Thyroid gland (tissue), 4 donors: ENCODE measurements at regions not wholly inside any gene's neighbourhood (a gene's known extent, or its start where the extent isn't known, plus 50 kb on each side); places are given as distances from the start of the nearest gene placed in this dataset.

ENCODE experiments used
- DNase-seq, 2 donors: peaks; one replicate each; pipeline ENCODE4 v3.0.0-alpha.2; 2019
- H3K27ac ChIP-seq, 3 donors: fragments of 200-600 bp; sonication (generic); 1 replicate in 2 of 3; 2 replicates in 1 of 3; pipeline ENCODE4 v1.5.1; 2016 to 2019; ENCODE audit warnings: mild to moderate bottlenecking in 1 of 3, moderate library complexity in 1 of 3
- H3K27me3 ChIP-seq: fragments of 200-600 bp; sonication (generic); one replicate; pipeline ENCODE4 v1.5.1; 2019
- H3K36me3 ChIP-seq, 2 donors: fragments of 200-600 bp; sonication (generic); one replicate each; pipeline ENCODE4 v1.5.1; 2016 to 2019
- H3K4me1 ChIP-seq, 2 donors: fragments of 200-600 bp; sonication (generic); one replicate each; pipeline ENCODE4 v1.5.1; 2017 to 2019
- H3K4me3 ChIP-seq, 3 donors: fragments of 200-600 bp; sonication (generic); replicated peaks in 1 of 3; 1 replicate in 2 of 3; 2 replicates in 1 of 3; pipeline ENCODE4 v1.5.1; 2016; ENCODE audit warnings: mild to moderate bottlenecking in 1 of 3
- H3K9me3 ChIP-seq: fragments of 200-600 bp; sonication (generic); one replicate; pipeline ENCODE4 v1.5.1; 2017
- POLR2A ChIP-seq, 2 donors: fragments of 450-650 bp; IDR thresholded peaks; one replicate each; pipeline ENCODE4 v1.6.1; 2017; ENCODE audit warnings: antibody characterized with exemption in 2 of 2, mild to moderate bottlenecking in 2 of 2, moderate library complexity in 1 of 2
- WGBS, 2 donors: methylation state at CpG; one replicate each; pipeline ENCODE4 v1.1.5; 2017; 5-methylcytosine and 5-hydroxymethylcytosine counted together
- intact Hi-C: fragments of 100-400 bp; cut with DNase I; formaldehyde crosslinking; loops from one replicate; pipeline ENCODE4 v1.15.1; 2023
- TF ChIP-seq, protein P1 (sequence below), 6 experiments: fragments of 200-600 bp in 3 of 6; fragments of 450-650 bp in 3 of 6; sonication (generic) in 3 of 6; IDR thresholded peaks; one replicate each; pipeline ENCODE4 v1.5.1; 2016 to 2019; ENCODE audit warnings: antibody characterized with exemption in 6 of 6, mild to moderate bottlenecking in 2 of 6, inconsistent platforms in 1 of 6, moderate library complexity in 1 of 6

DNA sequence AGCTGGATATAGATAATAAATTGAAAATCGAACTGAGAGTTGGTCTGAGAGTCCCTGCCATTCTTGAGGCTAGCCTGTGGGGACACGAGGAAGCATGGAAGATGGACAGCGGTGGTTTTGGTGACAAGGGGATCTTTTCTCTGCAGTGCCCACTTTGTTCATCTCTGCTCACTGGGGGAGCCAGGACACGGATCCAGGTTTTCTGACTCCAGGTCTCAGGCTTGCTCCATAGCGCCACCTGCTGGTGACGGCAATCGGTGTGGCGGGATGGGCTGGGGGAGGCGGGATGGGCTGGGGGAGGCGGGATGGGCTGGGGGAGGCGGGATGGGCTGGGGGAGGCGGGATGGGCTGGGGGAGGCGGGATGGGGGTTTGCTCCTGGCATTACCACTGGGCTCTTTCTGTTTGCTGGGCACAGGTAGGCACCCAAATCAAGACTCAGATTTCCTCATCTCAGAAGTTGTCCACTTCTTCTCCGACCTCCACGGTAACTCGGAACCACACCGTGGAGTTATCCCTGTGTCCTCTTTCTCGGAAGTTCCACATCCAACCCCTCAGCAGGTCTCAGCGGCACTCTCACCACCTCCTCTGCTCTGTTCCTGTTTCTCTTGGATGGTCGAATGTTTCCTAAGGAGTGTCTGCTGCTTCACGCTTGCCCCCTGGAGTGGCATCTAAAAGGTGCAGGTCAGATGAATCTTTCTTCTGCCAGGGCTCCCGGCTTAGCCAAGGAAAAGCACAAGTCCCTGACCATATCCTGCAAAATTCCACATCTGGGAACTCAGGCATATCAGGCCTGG, 142.4 kb downstream of the CYLD start:
- no peaks in the 10 kb centered on the region for H3K4me1 ChIP-seq
- no peaks in the 10 kb centered on the region for H3K9me3 ChIP-seq
- 63 to 76% methylated on average over 13 to 18 of the region's 22 CpGs for WGBS, 2 donors
- intact Hi-C loops: no loop called here
- no peak overlapping the region for H3K4me3 ChIP-seq
- TF ChIP-seq, protein P1, sequence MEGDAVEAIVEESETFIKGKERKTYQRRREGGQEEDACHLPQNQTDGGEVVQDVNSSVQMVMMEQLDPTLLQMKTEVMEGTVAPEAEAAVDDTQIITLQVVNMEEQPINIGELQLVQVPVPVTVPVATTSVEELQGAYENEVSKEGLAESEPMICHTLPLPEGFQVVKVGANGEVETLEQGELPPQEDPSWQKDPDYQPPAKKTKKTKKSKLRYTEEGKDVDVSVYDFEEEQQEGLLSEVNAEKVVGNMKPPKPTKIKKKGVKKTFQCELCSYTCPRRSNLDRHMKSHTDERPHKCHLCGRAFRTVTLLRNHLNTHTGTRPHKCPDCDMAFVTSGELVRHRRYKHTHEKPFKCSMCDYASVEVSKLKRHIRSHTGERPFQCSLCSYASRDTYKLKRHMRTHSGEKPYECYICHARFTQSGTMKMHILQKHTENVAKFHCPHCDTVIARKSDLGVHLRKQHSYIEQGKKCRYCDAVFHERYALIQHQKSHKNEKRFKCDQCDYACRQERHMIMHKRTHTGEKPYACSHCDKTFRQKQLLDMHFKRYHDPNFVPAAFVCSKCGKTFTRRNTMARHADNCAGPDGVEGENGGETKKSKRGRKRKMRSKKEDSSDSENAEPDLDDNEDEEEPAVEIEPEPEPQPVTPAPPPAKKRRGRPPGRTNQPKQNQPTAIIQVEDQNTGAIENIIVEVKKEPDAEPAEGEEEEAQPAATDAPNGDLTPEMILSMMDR (IDR thresholded peaks at IDR 0.05): peak in 1 of 6 experiments; percentile 25
- no peak for TF ChIP-seq POLR2A (IDR thresholded peaks at IDR 0.05)
- H3K27ac ChIP-seq: no peak overlapping the region
- DNase-seq: no peak
- H3K36me3 ChIP-seq: no peaks in the 10 kb centered on the region
- no peaks in the 10 kb centered on the region for H3K27me3 ChIP-seq

DNA sequence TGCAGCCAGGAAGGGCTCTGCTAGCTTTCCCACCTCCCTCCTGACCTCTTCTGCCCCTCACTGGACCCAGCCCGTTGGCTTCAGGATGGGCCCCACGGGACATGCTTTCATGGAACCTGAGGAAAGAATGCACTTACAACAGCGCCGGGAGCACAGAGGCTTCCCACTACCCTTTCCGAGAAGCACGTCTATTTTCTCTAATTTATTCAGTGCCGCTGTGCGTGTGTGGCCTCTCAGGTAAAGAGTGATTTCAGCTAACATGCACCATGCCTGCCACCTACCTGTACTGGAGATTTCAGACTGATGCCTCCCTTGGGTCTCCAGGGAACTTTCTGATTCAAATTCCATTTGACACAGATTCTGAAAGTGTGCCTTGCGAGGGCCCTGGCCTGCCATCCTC, 140.1 kb downstream of the CYLD start:
- DNase-seq: no peak
- Histone ChIP-seq H3K4me3 (no peak overlapping the region), H3K36me3 (no peaks in the 10 kb centered on the region), H3K27ac (no peak overlapping the region), H3K27me3 (no peaks in the 10 kb centered on the region), H3K9me3 (no peaks in the 10 kb centered on the region), H3K4me1 (no peaks in the 10 kb centered on the region)
- no peak for TF ChIP-seq POLR2A (IDR thresholded peaks at IDR 0.05)
- TF ChIP-seq, protein P1 (IDR thresholded peaks at IDR 0.05): no peak
- 75% methylated on average over 9 of the region's 9 CpGs for WGBS, 2 donors
- intact Hi-C loops: no loop called here

DNA sequence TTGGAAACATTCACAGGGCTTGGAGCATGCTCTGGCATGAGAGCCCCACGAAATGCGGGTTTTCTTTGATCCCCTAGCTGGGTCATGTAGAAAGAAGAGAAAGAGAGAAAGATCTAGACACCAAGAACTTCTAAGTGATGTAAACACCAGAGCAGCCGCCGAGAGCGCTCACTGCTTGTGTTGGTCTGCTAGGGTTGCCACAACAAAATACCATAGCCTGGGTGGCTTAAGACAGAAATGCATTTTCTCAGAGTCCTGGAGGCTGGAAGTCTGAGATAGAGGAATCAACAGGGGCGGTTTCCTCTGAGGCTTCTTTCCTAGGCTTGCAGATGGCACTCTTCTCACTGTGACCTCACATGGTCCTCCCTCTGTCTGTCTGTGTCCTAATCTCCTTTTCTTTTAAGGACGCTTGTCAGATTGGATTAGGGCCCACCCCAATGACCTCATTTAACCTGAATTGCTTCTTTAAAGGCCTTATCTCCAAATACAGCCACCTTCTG, 139.5 kb downstream of the CYLD start:
- no peaks in the 10 kb centered on the region for H3K36me3 ChIP-seq
- no peaks in the 10 kb centered on the region for H3K27me3 ChIP-seq
- no peaks in the 10 kb centered on the region for H3K9me3 ChIP-seq
- no peaks in the 10 kb centered on the region for H3K4me1 ChIP-seq
- intact Hi-C loops: no loop called here
- DNase-seq: no peak
- no peak overlapping the region for H3K27ac ChIP-seq
- 86% methylated on average over 7 of the region's 7 CpGs for WGBS, 2 donors
- no peak overlapping the region for H3K4me3 ChIP-seq
- no peak for TF ChIP-seq POLR2A (IDR thresholded peaks at IDR 0.05)

DNA sequence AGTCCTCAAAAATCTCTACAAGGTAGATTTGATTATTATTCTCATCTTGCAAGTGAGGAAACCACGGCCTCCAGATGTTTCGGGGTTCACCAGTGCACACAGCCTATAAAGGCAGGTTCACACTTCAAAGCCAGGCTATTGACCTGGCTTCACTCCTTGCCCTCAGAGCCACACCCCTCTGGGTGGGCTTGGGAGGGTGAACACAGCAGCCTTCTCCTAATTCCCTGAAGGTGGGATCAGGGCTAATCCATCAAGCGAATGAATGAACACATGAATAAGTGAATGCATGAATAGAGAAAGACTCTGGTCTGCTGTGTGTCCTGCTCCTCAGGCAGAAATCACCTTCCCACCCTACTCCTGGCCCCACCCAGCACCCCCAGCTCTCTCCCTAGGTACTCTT, 139.0 kb downstream of the CYLD start:
- intact Hi-C loops: no loop called here
- DNase-seq: no peak
- TF ChIP-seq POLR2A (IDR thresholded peaks at IDR 0.05): no peak
- TF ChIP-seq, protein P1 (IDR thresholded peaks at IDR 0.05): no peak
- H3K27ac ChIP-seq: no peak overlapping the region
- H3K36me3 ChIP-seq: no peaks in the 10 kb centered on the region
- H3K4me1 ChIP-seq: no peaks in the 10 kb centered on the region
- H3K9me3 ChIP-seq: no peaks in the 10 kb centered on the region
- no peak overlapping the region for H3K4me3 ChIP-seq
- WGBS, 2 donors: 95 to 100% methylated on average over 3 of the region's 3 CpGs
- H3K27me3 ChIP-seq: no peaks in the 10 kb centered on the region

DNA sequence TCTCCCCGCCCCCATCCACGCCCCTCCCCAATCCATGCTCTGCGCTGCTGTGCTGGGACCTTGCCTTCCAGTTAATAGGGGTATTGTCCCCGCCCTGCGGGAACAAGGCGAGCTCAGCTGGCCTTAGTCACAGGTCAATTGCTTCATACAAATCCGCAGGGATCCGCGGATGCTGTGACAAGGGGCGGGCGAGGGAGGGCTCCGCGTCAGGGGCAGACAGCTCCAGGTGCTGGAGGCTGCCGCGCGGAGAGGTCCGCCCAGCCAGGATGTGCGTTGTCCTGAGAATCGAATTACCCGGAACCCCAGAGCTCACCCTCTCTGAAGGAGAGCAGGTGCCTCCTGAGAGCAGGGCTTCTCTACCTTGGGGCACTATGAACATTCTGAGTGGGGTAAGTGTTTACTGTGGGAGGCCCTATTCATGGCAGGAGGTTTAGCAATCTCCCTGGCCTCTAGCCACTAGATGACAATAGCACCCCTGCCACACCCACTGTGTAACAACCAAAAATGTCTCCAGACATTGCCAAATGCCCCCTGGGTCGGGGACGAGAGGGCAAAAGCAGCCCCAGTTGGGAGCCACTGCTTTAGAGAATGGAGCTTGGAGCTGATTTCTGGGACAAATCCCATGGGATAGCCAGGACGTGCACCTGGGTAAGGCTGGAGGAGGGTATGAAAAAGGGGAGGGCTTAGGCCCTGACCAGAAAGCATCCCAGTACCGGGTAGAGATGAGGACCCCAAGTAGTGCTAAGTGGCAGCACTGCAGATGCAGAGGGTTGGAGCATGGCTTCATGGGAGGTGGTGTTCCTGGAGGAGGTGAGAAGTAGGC, 138.2 kb downstream of the CYLD start:
- Histone ChIP-seq H3K27ac (no peak overlapping the region), H3K4me1 (no peaks in the 10 kb centered on the region), H3K27me3 (no peaks in the 10 kb centered on the region), H3K4me3 (no peak overlapping the region), H3K9me3 (no peaks in the 10 kb centered on the region), H3K36me3 (no peaks in the 10 kb centered on the region)
- TF ChIP-seq, protein P1 (IDR thresholded peaks at IDR 0.05): no peak
- no peak for TF ChIP-seq POLR2A (IDR thresholded peaks at IDR 0.05)
- intact Hi-C loops: no loop called here
- 38% methylated on average over 10 to 24 of the region's 24 CpGs for WGBS, 2 donors
- DNase-seq: no peak
